ENCODE measurements at regions not wholly inside any gene's neighbourhood (a gene's known extent, or its start where the extent isn't known, plus 50 kb on each side); places are given as distances from the start of the nearest gene placed in this dataset.

- H3K4me1 ChIP-seq (ENCODE audit: control insufficient read depth in 1 of 2, insufficient read depth in 2 of 2, low read length in 2 of 2), result no peaks in the 10 kb centered on the region
- intact Hi-C loops (cut with micrococcal nuclease), result no loop called here
These were observed 608.2 kb downstream of the NSUN3 start for GRCh38 chr3:94671078-94671477.

GRCh38 chr3:94673876-94674275, 611.0 kb downstream of the NSUN3 start:
- Histone ChIP-seq H4K20me1 (ENCODE audit: insufficient read depth, low read length) (no peaks in the 10 kb centered on the region), H3K79me2 (ENCODE audit: insufficient read depth, low read length) (no peaks in the 10 kb centered on the region), H3K4me2 (replicated peaks; ENCODE audit: extremely low read depth, low read length, poor library complexity, severe bottlenecking) (no peak overlapping the region), H3K27me3 (ENCODE audit: control insufficient read depth in 2 of 2, insufficient read depth in 2 of 2, low read length in 2 of 2) (no peaks in the 10 kb centered on the region), H3K9me3 (replicated peaks in 1 of 2; ENCODE audit: control insufficient read depth in 1 of 2, insufficient read depth in 1 of 2, low read length in 2 of 2) (peaks cover 22 to 24% of the 10 kb centered on the region in 2 donors), H3K27ac (ENCODE audit: low read depth in 1 of 2, low read length in 2 of 2) (no peak overlapping the region), H3K9ac (ENCODE audit: insufficient read depth, low read length, poor library complexity, severe bottlenecking) (no peak overlapping the region), H2AFZ (ENCODE audit: insufficient read depth, low read depth, low read length, poor library complexity, severe bottlenecking) (no peak overlapping the region), H3K36me3 (replicated peaks in 1 of 2; ENCODE audit: control insufficient read depth in 1 of 2, insufficient read depth in 2 of 2, low read length in 2 of 2) (no peaks in the 10 kb centered on the region), H3K4me3 (replicated peaks in 1 of 3; ENCODE audit: low read depth in 2 of 3, low read length in 3 of 3) (no peak overlapping the region), H3K4me1 (ENCODE audit: control insufficient read depth in 1 of 2, insufficient read depth in 2 of 2, low read length in 2 of 2) (no peaks in the 10 kb centered on the region)
- Mint-ChIP-seq H3K27ac (no peak overlapping the region), H3K4me1 (no peaks in the 10 kb centered on the region), H3K36me3 (no peaks in the 10 kb centered on the region), H3K4me3 (no peak overlapping the region), H3K27me3 (ENCODE audit: low read depth in 3 of 3) (no peaks in the 10 kb centered on the region), H3K9me3 (peaks cover 3 to 19% (median 8%) of the 10 kb centered on the region in 7 donors)
- TF ChIP-seq CTCF (IDR thresholded peaks at IDR 0.05), result no peak
- DNase-seq, result no peak
- intact Hi-C loops (cut with micrococcal nuclease), result no loop called here
- no CpG with 5 or more reads among the region's 1 CpG for WGBS (ENCODE audit: insufficient coverage)

More at GRCh38 chr3:94671078-94671477, 608.2 kb downstream of the NSUN3 start:
- no peak for TF ChIP-seq CTCF (IDR thresholded peaks at IDR 0.05)
- H3K9me3 Mint-ChIP-seq, result peaks cover 0 to 5% (median 2%) of the 10 kb centered on the region in 7 donors
- no peaks in the 10 kb centered on the region for H3K27me3 Mint-ChIP-seq (ENCODE audit: low read depth in 3 of 3)
- H3K4me3 Mint-ChIP-seq, result no peak overlapping the region
- no peak for DNase-seq
- no peak overlapping the region for H3K4me3 ChIP-seq (replicated peaks in 1 of 3; ENCODE audit: low read depth in 2 of 3, low read length in 3 of 3)
- H3K36me3 ChIP-seq (replicated peaks in 1 of 2; ENCODE audit: control insufficient read depth in 1 of 2, insufficient read depth in 2 of 2, low read length in 2 of 2), result no peaks in the 10 kb centered on the region
- H4K20me1 ChIP-seq (ENCODE audit: insufficient read depth, low read length), result no peaks in the 10 kb centered on the region
- no peak overlapping the region for H3K27ac Mint-ChIP-seq
- no peak overlapping the region for H3K9ac ChIP-seq (ENCODE audit: insufficient read depth, low read length, poor library complexity, severe bottlenecking)
- no peaks in the 10 kb centered on the region for H3K36me3 Mint-ChIP-seq
- no peaks in the 10 kb centered on the region for H3K27me3 ChIP-seq (ENCODE audit: control insufficient read depth in 2 of 2, insufficient read depth in 2 of 2, low read length in 2 of 2)
- no peak overlapping the region for H3K27ac ChIP-seq (ENCODE audit: low read depth in 1 of 2, low read length in 2 of 2)
- H3K9me3 ChIP-seq (replicated peaks in 1 of 2; ENCODE audit: control insufficient read depth in 1 of 2, insufficient read depth in 1 of 2, low read length in 2 of 2), result peaks cover 11 to 12% of the 10 kb centered on the region in 2 donors
- no peaks in the 10 kb centered on the region for H3K4me1 Mint-ChIP-seq
- H3K4me2 ChIP-seq (replicated peaks; ENCODE audit: extremely low read depth, low read length, poor library complexity, severe bottlenecking), result no peak overlapping the region
- H3K79me2 ChIP-seq (ENCODE audit: insufficient read depth, low read length), result no peaks in the 10 kb centered on the region
- no peak overlapping the region for H2AFZ ChIP-seq (ENCODE audit: insufficient read depth, low read depth, low read length, poor library complexity, severe bottlenecking)

Measured in CD14-positive monocyte (primary cell).